Transverse colon (tissue), 4 donors: ENCODE measurements at regions not wholly inside any gene's neighbourhood (a gene's known extent, or its start where the extent isn't known, plus 50 kb on each side); places are given as distances from the start of the nearest gene placed in this dataset.

Experiments used
- DNase-seq: peaks from one replicate; pipeline ENCODE4 v3.0.0-alpha.2; 2019
- H3K27ac ChIP-seq, 4 donors: fragments of 200-600 bp; sonication (generic); 2 replicates each; pipeline ENCODE4 v1.5.1; 2016 to 2018; ENCODE audit warnings: inconsistent platforms in 4 of 4
- H3K27me3 ChIP-seq: fragments of 200-600 bp; sonication (generic); 2 replicates; pipeline ENCODE4 v1.5.1; 2017; ENCODE audit warnings: inconsistent platforms
- H3K36me3 ChIP-seq, 4 donors: fragments of 200-600 bp; sonication (generic); 2 replicates each; pipeline ENCODE4 v1.5.1; 2017 to 2019; ENCODE audit warnings: inconsistent platforms in 4 of 4
- H3K4me1 ChIP-seq, 4 donors: fragments of 200-600 bp; sonication (generic); 2 replicates each; pipeline ENCODE4 v1.5.1; 2017 to 2020; ENCODE audit warnings: inconsistent platforms in 4 of 4
- H3K4me3 ChIP-seq, 4 donors: fragments of 200-600 bp; sonication (generic); 1 replicate in 1 of 4; 2 replicates in 3 of 4; pipeline versions ENCODE4 v1.5.1 to v1.6.1; 2017 to 2019; ENCODE audit warnings: inconsistent platforms in 4 of 4
- H3K9me3 ChIP-seq, 2 donors: fragments of 200-600 bp; sonication (generic); 2 replicates each; pipeline ENCODE4 v1.5.1; 2017 to 2019; ENCODE audit warnings: inconsistent platforms in 2 of 2
- CTCF ChIP-seq, 5 experiments: fragments of 200-600 bp in 3 of 5; fragments of 450-650 bp in 2 of 5; sonication (generic) in 3 of 5; IDR thresholded peaks; 1 replicate in 2 of 5; 2 replicates in 3 of 5; pipeline ENCODE4 v1.5.1; 2016 to 2017; ENCODE audit warnings: antibody characterized with exemption in 5 of 5, inconsistent platforms in 3 of 5, mild to moderate bottlenecking in 2 of 5, moderate library complexity in 1 of 5
- EP300 ChIP-seq: sonication (generic); formaldehyde crosslinking; IDR thresholded peaks from one replicate; pipeline ENCODE4 v1.6.1; 2017; ENCODE audit warnings: antibody characterized with exemption, low read depth
- POLR2A ChIP-seq: fragments of 450-650 bp; IDR thresholded peaks from one replicate; pipeline ENCODE4 v1.6.1; 2016; ENCODE audit warnings: antibody characterized with exemption, mild to moderate bottlenecking, moderate library complexity
- POLR2AphosphoS5 ChIP-seq, 3 donors: sonication (generic); formaldehyde crosslinking; IDR thresholded peaks; one replicate each; pipeline ENCODE4 v1.6.1; 2016; ENCODE audit warnings: antibody characterized with exemption in 3 of 3
- WGBS, 2 donors: methylation state at CpG; one replicate each; pipeline ENCODE4 v1.1.5; 2018; ENCODE audit warnings: low coverage in 1 of 2; 5-methylcytosine and 5-hydroxymethylcytosine counted together
- in situ Hi-C, 4 donors: fragments of 200-750 bp; cut with MboI; loops; one replicate each; pipeline versions ENCODE4 v1.15.0 to v1.15.1; 2017; ENCODE audit warnings: low sequenced_read_pairs in 3 of 4, low pct_ligation_motif_present in 1 of 4, low pct_unique_long_range_greater_than_20kb in 1 of 4
- intact Hi-C: fragments of 100-400 bp; cut with DNase I; formaldehyde crosslinking; loops from one replicate; pipeline ENCODE4 v1.15.1; 2023; ENCODE audit warnings: low total_unique reads

DNA sequence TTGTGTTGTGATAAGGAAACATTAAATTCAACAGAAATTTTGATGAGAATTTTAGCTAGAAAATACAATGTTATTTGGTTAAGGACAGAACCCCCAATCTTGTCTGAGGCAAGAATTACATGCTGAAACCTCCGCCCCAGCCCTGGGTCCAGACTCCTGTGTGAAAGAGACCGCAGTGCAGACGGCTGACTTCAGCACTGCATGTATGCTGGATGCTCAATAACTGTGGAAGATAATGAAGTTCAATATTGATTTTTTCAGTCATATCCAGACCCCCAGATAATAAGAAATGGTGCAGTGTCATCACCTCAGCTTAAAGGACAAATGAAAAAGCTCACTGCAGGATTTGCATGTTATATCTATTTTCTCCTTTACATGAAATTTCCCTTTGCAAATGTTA, 188.3 kb upstream of the CNTN4 start:
- H3K36me3 ChIP-seq = no peaks in the 10 kb centered on the region
- DNase-seq = no peak
- no peaks in the 10 kb centered on the region for H3K27me3 ChIP-seq
- intact Hi-C loops = no loop called here
- TF ChIP-seq CTCF (IDR thresholded peaks at IDR 0.05) (no peak), POLR2A (no peak), EP300 (no peak), POLR2AphosphoS5 (IDR thresholded peaks at IDR 0.05) (no peak)
- no peaks in the 10 kb centered on the region for H3K9me3 ChIP-seq
- H3K27ac ChIP-seq = no peak overlapping the region
- in situ Hi-C loops = no loop called here
- WGBS, 2 donors = 77% methylated on average over 3 of the region's 3 CpGs; no CpG with 5 or more reads in 1 of the 2 donors
- no peaks in the 10 kb centered on the region for H3K4me1 ChIP-seq
- H3K4me3 ChIP-seq = no peak overlapping the region

GRCh38 chr3:1929788-1930414, 168.8 kb upstream of the CNTN4 start:
- TF ChIP-seq EP300 = no peak
- no peak for TF ChIP-seq POLR2AphosphoS5 (IDR thresholded peaks at IDR 0.05)
- no peak for TF ChIP-seq CTCF (IDR thresholded peaks at IDR 0.05)
- TF ChIP-seq POLR2A = no peak
- Histone ChIP-seq H3K4me3 (no peak overlapping the region), H3K27ac (no peak overlapping the region), H3K36me3 (no peaks in the 10 kb centered on the region), H3K4me1 (no peaks in the 10 kb centered on the region), H3K27me3 (no peaks in the 10 kb centered on the region), H3K9me3 (no peaks in the 10 kb centered on the region)
- in situ Hi-C loops (no loop called here), intact Hi-C loops (no loop called here)
- DNase-seq = no peak
- WGBS, 2 donors = 84% methylated on average over 8 of the region's 8 CpGs; no CpG with 5 or more reads in 1 of the 2 donors

DNA sequence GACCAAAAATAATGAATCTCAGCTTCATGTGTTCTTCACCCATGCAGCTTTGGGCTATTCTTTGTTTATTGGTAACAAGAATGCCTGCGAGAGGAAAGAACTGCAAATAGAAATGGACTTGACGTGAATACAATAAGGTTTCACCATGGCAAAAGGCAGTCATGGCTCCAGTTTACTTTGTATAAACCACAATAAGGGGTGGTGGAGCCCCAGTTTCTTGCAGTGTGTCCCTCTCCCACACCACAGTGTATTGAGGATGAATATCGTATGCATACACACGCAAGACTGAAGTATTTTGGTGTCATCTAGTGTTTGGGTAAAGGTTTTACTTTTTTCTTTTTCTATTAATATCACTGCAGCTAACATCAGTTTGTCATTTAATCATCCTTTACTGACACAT, 159.7 kb upstream of the CNTN4 start:
- no peaks in the 10 kb centered on the region for H3K9me3 ChIP-seq
- intact Hi-C loops = no loop called here
- H3K36me3 ChIP-seq = no peaks in the 10 kb centered on the region
- WGBS, 2 donors = 77 to 87% methylated on average over 4 of the region's 4 CpGs
- no peak overlapping the region for H3K27ac ChIP-seq
- TF ChIP-seq CTCF (IDR thresholded peaks at IDR 0.05) (no peak), EP300 (no peak), POLR2AphosphoS5 (IDR thresholded peaks at IDR 0.05) (no peak), POLR2A (no peak)
- DNase-seq = no peak
- no peaks in the 10 kb centered on the region for H3K4me1 ChIP-seq
- H3K4me3 ChIP-seq = no peak overlapping the region
- in situ Hi-C loops = no loop called here
- H3K27me3 ChIP-seq = no peaks in the 10 kb centered on the region

- DNase-seq = no peak
- no peaks in the 10 kb centered on the region for H3K36me3 ChIP-seq
- WGBS, 2 donors = 56 to 100% methylated on average over 1 of the region's 1 CpG
- no peak overlapping the region for H3K27ac ChIP-seq
- no peaks in the 10 kb centered on the region for H3K4me1 ChIP-seq
- in situ Hi-C loops (no loop called here), intact Hi-C loops (no loop called here)
- no peaks in the 10 kb centered on the region for H3K9me3 ChIP-seq
- no peaks in the 10 kb centered on the region for H3K27me3 ChIP-seq
- TF ChIP-seq POLR2A = no peak
- no peak for TF ChIP-seq POLR2AphosphoS5 (IDR thresholded peaks at IDR 0.05)
- no peak overlapping the region for H3K4me3 ChIP-seq
These were observed 155.9 kb upstream of the CNTN4 start for GRCh38 chr3:1942781-1943180.
